HepG2 (cell line): ENCODE measurements at regions not wholly inside any gene's neighbourhood (a gene's known extent, or its start where the extent isn't known, plus 50 kb on each side); places are given as distances from the start of the nearest gene placed in this dataset.

Experiments used
- ATAC-seq: fragments of 200-7000 bp; cut with Tn5 transposase; 3 replicates; pipeline ENCODE4 v1.9.1; 2020; ENCODE audit warnings: mild to moderate bottlenecking, moderate library complexity
- BruUV-seq: library from RNA; stranded (reverse); fragments of 400-500 nt; replicated peaks from 2 replicates; lab custom pipeline; 2021; lab: Mats Ljungman, UMichigan
- CTCF ChIA-PET: fragments of 300-600 bp; formaldehyde crosslinking; extraction: SDS; loops from one replicate; lab custom pipeline; 2021; ENCODE audit warnings: low total read pairs, inconsistent platforms, low intra/inter-chr PET ratio; lab: Yijun Ruan, JAX
- POLR2A ChIA-PET: fragments of 350-600 bp; sonication (Branson Sonifier 250); formaldehyde crosslinking; loops from one replicate; lab custom pipeline; 2020; ENCODE audit warnings: antibody characterized with exemption, inconsistent platforms; lab: Yijun Ruan, JAX
- DNase-seq: peaks from one replicate; pipeline ENCODE4 v3.0.0-alpha.2; 2015; ENCODE audit warnings: low spot score
- FAIRE-seq: peaks from 3 replicates; lab custom pipeline; 2011; peaks lifted over from hg19 to GRCh38; lab: Jason Lieb, UNC
- H2AFZ ChIP-seq: one replicate; pipeline ENCODE4 v1.6.1; 2011; ENCODE audit warnings: low read length, inconsistent platforms
- H3K27ac ChIP-seq: fragments of 300-600 bp; 3 replicates; pipeline ENCODE4 v1.8.0; 2011; ENCODE audit warnings: mixed run types, mild to moderate bottlenecking, mixed read lengths, low read length, inconsistent platforms; ENCODE audit not compliant: insufficient read depth; ENCODE audit errors: extremely low read length
- H3K27me3 ChIP-seq, 2 experiments: fragments of 200-600 bp in 1 of 2; 2 replicates in 1 of 2; 3 replicates in 1 of 2; pipeline versions ENCODE4 v1.6.0 to v1.8.0; 2011; ENCODE audit warnings: low read length in 2 of 2, mild to moderate bottlenecking in 2 of 2, moderate library complexity in 2 of 2, inconsistent platforms in 1 of 2; ENCODE audit not compliant: insufficient read depth in 2 of 2, control insufficient read depth in 1 of 2
- H3K36me3 ChIP-seq, 2 experiments: fragments of 200-600 bp in 1 of 2; replicated peaks in 1 of 2; 2 replicates in 1 of 2; 3 replicates in 1 of 2; pipeline versions ENCODE4 v1.5.1 to v1.8.0; 2011; ENCODE audit warnings: low read length in 2 of 2, inconsistent platforms in 1 of 2; ENCODE audit not compliant: insufficient read depth in 2 of 2, control insufficient read depth in 1 of 2
- H3K4me1 ChIP-seq: 2 replicates; pipeline ENCODE4 v1.5.1; 2012; ENCODE audit warnings: low read length, inconsistent platforms; ENCODE audit not compliant: insufficient read depth
- H3K4me2 ChIP-seq: 2 replicates; pipeline ENCODE4 v1.6.0; 2011; ENCODE audit warnings: low read depth, low read length, inconsistent platforms
- H3K4me3 ChIP-seq, 3 experiments: fragments of 200-600 bp in 1 of 3; sonication (generic), shearing (Covaris generic) in 1 of 3; replicated peaks in 1 of 3; 2 replicates each; pipeline ENCODE4 v1.5.1; 2011 to 2016; ENCODE audit warnings: low read length in 3 of 3, inconsistent platforms in 2 of 3, low read depth in 2 of 3, mild to moderate bottlenecking in 2 of 3, control low read depth in 1 of 3, mixed read lengths in 1 of 3; ENCODE audit not compliant: insufficient read depth in 1 of 3
- H3K79me2 ChIP-seq: one replicate; pipeline ENCODE4 v1.6.1; 2011; ENCODE audit warnings: low read length, inconsistent platforms; ENCODE audit not compliant: insufficient read depth
- H3K9ac ChIP-seq: 2 replicates; pipeline ENCODE4 v1.6.0; 2011; ENCODE audit warnings: mild to moderate bottlenecking, low read depth, low read length, inconsistent platforms; ENCODE audit not compliant: insufficient read depth
- H3K9me3 ChIP-seq: 2 replicates; pipeline ENCODE4 v1.5.1; 2012; ENCODE audit warnings: mild to moderate bottlenecking, low read length
- H4K20me1 ChIP-seq: 2 replicates; pipeline ENCODE4 v1.6.0; 2011; ENCODE audit warnings: inconsistent platforms, mild to moderate bottlenecking, low read length, moderate library complexity; ENCODE audit not compliant: insufficient read depth
- EEA1 ChIP-seq: sonication (generic); formaldehyde crosslinking; IDR thresholded peaks from 2 replicates; pipeline ENCODE4 v1.5.1; 2020; ENCODE audit warnings: mild to moderate bottlenecking, missing genetic modification reagents, borderline replicate concordance
- FOXJ3 ChIP-seq: sonication (generic); formaldehyde crosslinking; IDR thresholded peaks from 2 replicates; pipeline ENCODE4 v1.4.0; 2020; ENCODE audit warnings: missing genetic modification reagents, mild to moderate bottlenecking, borderline replicate concordance
- HDAC6 ChIP-seq: fragments of 200-600 bp; sonication (generic); IDR thresholded peaks from 2 replicates; pipeline ENCODE4 v1.7.0; 2017; ENCODE audit warnings: mild to moderate bottlenecking, antibody characterized with exemption, low read length, low read depth
- IRX3 ChIP-seq: sonication (generic); formaldehyde crosslinking; IDR thresholded peaks from 2 replicates; pipeline ENCODE4 v1.8.1; 2023; ENCODE audit warnings: mild to moderate bottlenecking, low read depth, missing genetic modification reagents, borderline replicate concordance
- JUNB ChIP-seq: sonication (generic); formaldehyde crosslinking; IDR thresholded peaks from 2 replicates; pipeline ENCODE4 v1.8.0; 2022; ENCODE audit warnings: missing genetic modification reagents, mild to moderate bottlenecking, borderline replicate concordance
- KDM5B ChIP-seq: sonication (generic); formaldehyde crosslinking; IDR thresholded peaks from 2 replicates; pipeline ENCODE4 v1.4.0; 2020; ENCODE audit warnings: missing genetic modification reagents, mild to moderate bottlenecking, borderline replicate concordance
- KLF9 ChIP-seq: IDR thresholded peaks from 2 replicates; pipeline ENCODE4 v1.6.1; 2016; ENCODE audit warnings: low read depth
- SIX1 ChIP-seq: sonication (generic); formaldehyde crosslinking; IDR thresholded peaks from 2 replicates; pipeline ENCODE4 v1.4.0; 2020; ENCODE audit warnings: missing genetic modification reagents, borderline replicate concordance
- TMF1 ChIP-seq: sonication (generic); formaldehyde crosslinking; IDR thresholded peaks from 2 replicates; pipeline ENCODE4 v1.8.1; 2022; ENCODE audit warnings: low read depth, missing genetic modification reagents
- XRCC5 ChIP-seq: fragments of 200-400 bp; formaldehyde crosslinking; optimal IDR thresholded peaks from 2 replicates; pipeline ENCODE3; 2017; ENCODE audit warnings: mild to moderate bottlenecking, low read length
- ZNF121 ChIP-seq: sonication (generic); formaldehyde crosslinking; IDR thresholded peaks from 2 replicates; pipeline ENCODE4 v1.5.0; 2020; ENCODE audit warnings: mild to moderate bottlenecking, missing genetic modification reagents
- ZNF205 ChIP-seq: IDR thresholded peaks from 2 replicates; pipeline ENCODE4 v1.6.1; 2018; ENCODE audit warnings: missing biosample characterization, missing genetic modification reagents
- ZNF570 ChIP-seq: sonication (generic); formaldehyde crosslinking; IDR thresholded peaks from 2 replicates; pipeline ENCODE4 v1.4.0; 2020; ENCODE audit warnings: mild to moderate bottlenecking, missing genetic modification reagents, borderline replicate concordance
- WGBS: methylation state at CpG from one replicate; pipeline ENCODE4 v1.1.6; 2017; ENCODE audit warnings: low lambda C conversion rate; 5-methylcytosine and 5-hydroxymethylcytosine counted together
- in situ Hi-C: cut with HindIII; loops from 2 replicates; pipeline ENCODE4 v1.10.0; 2017; ENCODE audit warnings: low pct_unique_long_range_greater_than_20kb; ENCODE audit not compliant: extremely low pct_ligation_motif_present
- intact Hi-C: fragments of 100-400 bp; cut with micrococcal nuclease; formaldehyde crosslinking; loops from one replicate; pipeline ENCODE4 v1.10.0; 2022; ENCODE audit not compliant: unreplicated experiment
- TF ChIP-seq, protein P1 (sequence below): sonication (generic); formaldehyde crosslinking; IDR thresholded peaks from 2 replicates; pipeline ENCODE4 v1.4.0; 2020; ENCODE audit warnings: missing genetic modification reagents, mild to moderate bottlenecking, borderline replicate concordance
- TF ChIP-seq, protein P2 (sequence below): sonication (generic); formaldehyde crosslinking; conservative IDR thresholded peaks from 2 replicates; pipeline ENCODE4 v1.8.1; 2023; ENCODE audit warnings: missing genetic modification reagents
- TF ChIP-seq, protein P3 (sequence below): sonication (generic); formaldehyde crosslinking; conservative IDR thresholded peaks from 2 replicates; pipeline ENCODE4 v1.4.0; 2020; ENCODE audit warnings: missing genetic modification reagents

DNA sequence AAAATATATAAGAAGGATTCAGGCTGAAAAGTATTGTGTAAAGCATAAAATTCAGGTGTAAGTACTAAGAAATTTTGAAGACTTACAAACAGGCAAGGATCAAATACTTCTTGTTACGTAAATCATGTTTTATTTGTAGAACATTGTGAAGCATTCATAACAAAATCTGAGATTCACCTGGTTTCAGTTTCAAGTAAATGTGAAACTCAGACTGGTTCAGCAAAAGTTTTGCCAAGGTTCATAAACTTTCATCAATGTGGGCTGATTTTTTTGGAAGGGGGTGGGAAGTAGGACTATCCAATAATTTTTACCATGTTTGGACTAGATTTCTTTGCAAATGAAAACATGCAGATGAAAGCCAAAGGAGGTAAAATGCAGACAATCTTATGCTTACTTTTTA, 527.7 kb downstream of the ANKRD50 start:
- Histone ChIP-seq H3K9me3 (no peaks in the 10 kb centered on the region), H3K27ac (no peak overlapping the region)
- POLR2A ChIA-PET = no interaction called here
- TF ChIP-seq TMF1 (no peak), SIX1 (CRISPR knock-in tag) (no peak), HDAC6 (no peak), JUNB (CRISPR knock-in tag) (no peak), ZNF205 (CRISPR knock-in tag) (no peak), KDM5B (CRISPR knock-in tag) (no peak), ZNF570 (CRISPR knock-in tag) (no peak), KLF9 (CRISPR knock-in tag) (no peak), FOXJ3 (CRISPR knock-in tag) (no peak), IRX3 (no peak), ZNF121 (no peak), XRCC5 (no peak), EEA1 (CRISPR knock-in tag) (no peak)
- TF ChIP-seq, protein P1, sequence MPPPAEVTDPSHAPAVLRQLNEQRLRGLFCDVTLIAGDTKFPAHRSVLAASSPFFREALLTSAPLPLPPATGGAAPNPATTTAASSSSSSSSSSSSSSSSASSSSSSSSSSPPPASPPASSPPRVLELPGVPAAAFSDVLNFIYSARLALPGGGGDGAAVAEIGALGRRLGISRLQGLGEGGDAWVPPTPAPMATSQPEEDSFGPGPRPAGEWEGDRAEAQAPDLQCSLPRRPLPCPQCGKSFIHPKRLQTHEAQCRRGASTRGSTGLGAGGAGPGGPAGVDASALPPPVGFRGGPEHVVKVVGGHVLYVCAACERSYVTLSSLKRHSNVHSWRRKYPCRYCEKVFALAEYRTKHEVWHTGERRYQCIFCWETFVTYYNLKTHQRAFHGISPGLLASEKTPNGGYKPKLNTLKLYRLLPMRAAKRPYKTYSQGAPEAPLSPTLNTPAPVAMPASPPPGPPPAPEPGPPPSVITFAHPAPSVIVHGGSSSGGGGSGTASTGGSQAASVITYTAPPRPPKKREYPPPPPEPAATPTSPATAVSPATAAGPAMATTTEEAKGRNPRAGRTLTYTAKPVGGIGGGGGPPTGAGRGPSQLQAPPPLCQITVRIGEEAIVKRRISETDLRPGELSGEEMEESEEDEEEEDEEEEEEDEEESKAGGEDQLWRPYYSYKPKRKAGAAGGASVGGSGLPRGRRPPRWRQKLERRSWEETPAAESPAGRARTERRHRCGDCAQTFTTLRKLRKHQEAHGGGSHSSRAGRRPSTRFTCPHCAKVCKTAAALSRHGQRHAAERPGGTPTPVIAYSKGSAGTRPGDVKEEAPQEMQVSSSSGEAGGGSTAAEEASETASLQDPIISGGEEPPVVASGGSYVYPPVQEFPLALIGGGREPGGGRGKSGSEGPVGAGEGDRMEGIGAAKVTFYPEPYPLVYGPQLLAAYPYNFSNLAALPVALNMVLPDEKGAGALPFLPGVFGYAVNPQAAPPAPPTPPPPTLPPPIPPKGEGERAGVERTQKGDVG (CRISPR knock-in tag) = no peak
- TF ChIP-seq, protein P2, sequence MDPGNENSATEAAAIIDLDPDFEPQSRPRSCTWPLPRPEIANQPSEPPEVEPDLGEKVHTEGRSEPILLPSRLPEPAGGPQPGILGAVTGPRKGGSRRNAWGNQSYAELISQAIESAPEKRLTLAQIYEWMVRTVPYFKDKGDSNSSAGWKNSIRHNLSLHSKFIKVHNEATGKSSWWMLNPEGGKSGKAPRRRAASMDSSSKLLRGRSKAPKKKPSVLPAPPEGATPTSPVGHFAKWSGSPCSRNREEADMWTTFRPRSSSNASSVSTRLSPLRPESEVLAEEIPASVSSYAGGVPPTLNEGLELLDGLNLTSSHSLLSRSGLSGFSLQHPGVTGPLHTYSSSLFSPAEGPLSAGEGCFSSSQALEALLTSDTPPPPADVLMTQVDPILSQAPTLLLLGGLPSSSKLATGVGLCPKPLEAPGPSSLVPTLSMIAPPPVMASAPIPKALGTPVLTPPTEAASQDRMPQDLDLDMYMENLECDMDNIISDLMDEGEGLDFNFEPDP = no peak
- TF ChIP-seq, protein P3, sequence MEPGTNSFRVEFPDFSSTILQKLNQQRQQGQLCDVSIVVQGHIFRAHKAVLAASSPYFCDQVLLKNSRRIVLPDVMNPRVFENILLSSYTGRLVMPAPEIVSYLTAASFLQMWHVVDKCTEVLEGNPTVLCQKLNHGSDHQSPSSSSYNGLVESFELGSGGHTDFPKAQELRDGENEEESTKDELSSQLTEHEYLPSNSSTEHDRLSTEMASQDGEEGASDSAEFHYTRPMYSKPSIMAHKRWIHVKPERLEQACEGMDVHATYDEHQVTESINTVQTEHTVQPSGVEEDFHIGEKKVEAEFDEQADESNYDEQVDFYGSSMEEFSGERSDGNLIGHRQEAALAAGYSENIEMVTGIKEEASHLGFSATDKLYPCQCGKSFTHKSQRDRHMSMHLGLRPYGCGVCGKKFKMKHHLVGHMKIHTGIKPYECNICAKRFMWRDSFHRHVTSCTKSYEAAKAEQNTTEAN (CRISPR knock-in tag) = no peak
- TF ChIP-seq, all 625 proteins: peak for 0
- Histone ChIP-seq H3K9ac (no peak overlapping the region), H3K4me1 (no peaks in the 10 kb centered on the region), H3K4me2 (no peak overlapping the region), H3K79me2 (no peaks in the 10 kb centered on the region), H3K36me3 (no peaks in the 10 kb centered on the region), H3K27me3 (no peaks in the 10 kb centered on the region), H2AFZ (no peak overlapping the region), H4K20me1 (no peaks in the 10 kb centered on the region), H3K4me3 (no peak overlapping the region)
- no peak for DNase-seq
- BruUV-seq = no TSS peak
- WGBS = 45% methylated on average over 1 of the region's 1 CpG
- ATAC-seq = no peak
- CTCF ChIA-PET = no interaction called here
- no peak for FAIRE-seq
- intact Hi-C loops = no loop called here
- in situ Hi-C loops = no loop called here
